ENCODE measurements at regions not wholly inside any gene's neighbourhood (a gene's known extent, or its start where the extent isn't known, plus 50 kb on each side); places are given as distances from the start of the nearest gene placed in this dataset.

DNA sequence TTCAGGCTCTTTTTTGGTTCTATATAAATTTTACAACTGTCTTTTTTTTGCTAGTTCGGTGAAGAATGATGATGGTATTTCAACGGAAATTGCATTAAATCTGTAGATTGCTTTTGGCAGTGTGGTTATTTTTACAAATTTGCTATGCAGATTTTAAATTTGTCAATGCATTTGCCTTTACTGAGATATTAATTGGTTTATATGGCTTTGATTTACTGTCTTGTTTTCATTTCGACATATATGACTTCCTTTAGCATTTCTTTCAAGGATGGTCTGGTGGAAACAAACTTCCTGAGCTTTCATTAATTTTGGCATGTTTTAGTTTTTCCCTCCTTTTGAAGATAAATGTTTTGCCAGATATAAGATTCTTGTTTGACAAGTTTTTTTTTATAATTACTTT is 1522.5 kb upstream of the PRMT6 start:
- Histone ChIP-seq H3K9me3 (ENCODE audit: control insufficient read depth, low read depth, low read length) (no peaks in the 10 kb centered on the region), H3K27ac (ENCODE audit: insufficient read length, low read depth, low read length) (no peak overlapping the region), H3K4me2 (ENCODE audit: insufficient read depth, insufficient read length, low read length) (no peak overlapping the region), H3T11ph (ENCODE audit: low read length) (no peak overlapping the region), H3K79me2 (ENCODE audit: insufficient read depth, low read length) (no peaks in the 10 kb centered on the region), H2BK20ac (ENCODE audit: low read depth, low read length, poor library complexity, severe bottlenecking) (no peak overlapping the region), H4K5ac (ENCODE audit: insufficient read length, low read depth, low read length) (no peak overlapping the region), H3K4me1 (ENCODE audit: insufficient read depth, low read length) (no peaks in the 10 kb centered on the region), H2AK5ac (ENCODE audit: insufficient read length, low read length) (no peak overlapping the region), H4K8ac (replicated peaks; ENCODE audit: insufficient read length, low read depth, low read length) (no peak overlapping the region), H2AFZ (ENCODE audit: low read length) (no peak overlapping the region), H3K56ac (ENCODE audit: insufficient read length, low read depth, low read length) (no peak overlapping the region), H3K79me1 (ENCODE audit: insufficient read depth, low read depth, low read length, poor library complexity, severe bottlenecking) (no peaks in the 10 kb centered on the region), H3K14ac (ENCODE audit: insufficient read depth, low read length) (no peak overlapping the region), H3K4ac (ENCODE audit: low read depth, low read length) (no peak overlapping the region), H3K23ac (ENCODE audit: insufficient read length, low read depth, low read length) (no peak overlapping the region), H4K20me1 (ENCODE audit: control insufficient read depth, insufficient read depth, insufficient read length) (no peaks in the 10 kb centered on the region), H2BK120ac (ENCODE audit: low read depth, low read length, poor library complexity, severe bottlenecking) (no peak overlapping the region), H3K9ac (ENCODE audit: extremely low read depth, insufficient read length, low read length) (no peak overlapping the region), H2BK15ac (ENCODE audit: low read depth, low read length) (no peak overlapping the region), H2BK5ac (ENCODE audit: insufficient read length, low read length) (no peak overlapping the region), H4K91ac (ENCODE audit: insufficient read length, low read depth, low read length) (no peak overlapping the region), H3K23me2 (ENCODE audit: insufficient read length, low read depth, low read length, poor library complexity, severe bottlenecking) (no peaks in the 10 kb centered on the region), H3K18ac (ENCODE audit: insufficient read length, low read depth, low read length) (no peak overlapping the region), H2BK12ac (ENCODE audit: insufficient read length, low read depth, low read length) (no peak overlapping the region), H3K27me3 (ENCODE audit: insufficient read depth, low read length) (no peaks in the 10 kb centered on the region)
- no peaks in the 10 kb centered on the region for H3K27me3 Mint-ChIP-seq (ENCODE audit: low read depth)
- no peaks in the 10 kb centered on the region for H3K4me1 Mint-ChIP-seq
- H3K27ac Mint-ChIP-seq, result no peak overlapping the region
- H3K9me3 Mint-ChIP-seq, result peaks cover 13 to 14% of the 10 kb centered on the region in 2 experiments; a peak in 4 of 5 replicates
- no CpG with 5 or more reads among the region's 3 CpGs for WGBS (ENCODE audit: extremely low coverage, insufficient read length, low lambda C conversion rate)
- no peak overlapping the region for H3K4me3 Mint-ChIP-seq
- TF ChIP-seq, protein P1, sequence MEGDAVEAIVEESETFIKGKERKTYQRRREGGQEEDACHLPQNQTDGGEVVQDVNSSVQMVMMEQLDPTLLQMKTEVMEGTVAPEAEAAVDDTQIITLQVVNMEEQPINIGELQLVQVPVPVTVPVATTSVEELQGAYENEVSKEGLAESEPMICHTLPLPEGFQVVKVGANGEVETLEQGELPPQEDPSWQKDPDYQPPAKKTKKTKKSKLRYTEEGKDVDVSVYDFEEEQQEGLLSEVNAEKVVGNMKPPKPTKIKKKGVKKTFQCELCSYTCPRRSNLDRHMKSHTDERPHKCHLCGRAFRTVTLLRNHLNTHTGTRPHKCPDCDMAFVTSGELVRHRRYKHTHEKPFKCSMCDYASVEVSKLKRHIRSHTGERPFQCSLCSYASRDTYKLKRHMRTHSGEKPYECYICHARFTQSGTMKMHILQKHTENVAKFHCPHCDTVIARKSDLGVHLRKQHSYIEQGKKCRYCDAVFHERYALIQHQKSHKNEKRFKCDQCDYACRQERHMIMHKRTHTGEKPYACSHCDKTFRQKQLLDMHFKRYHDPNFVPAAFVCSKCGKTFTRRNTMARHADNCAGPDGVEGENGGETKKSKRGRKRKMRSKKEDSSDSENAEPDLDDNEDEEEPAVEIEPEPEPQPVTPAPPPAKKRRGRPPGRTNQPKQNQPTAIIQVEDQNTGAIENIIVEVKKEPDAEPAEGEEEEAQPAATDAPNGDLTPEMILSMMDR (conservative IDR thresholded peaks at IDR 0.05), result no peak
- no peak for DNase-seq
- H3K36me3 Mint-ChIP-seq (ENCODE audit: insufficient read depth in 1 of 3, low read depth in 3 of 3), result peaks cover 0 to 11% (median 7%) of the 10 kb centered on the region in 3 experiments; a peak in 5 of 7 replicates

All from H9 (cell line).